C4-2B (cell line): ENCODE measurements at regions not wholly inside any gene's neighbourhood (a gene's known extent, or its start where the extent isn't known, plus 50 kb on each side); places are given as distances from the start of the nearest gene placed in this dataset.

Experiments used
- ZFX ChIP-seq: fragments of 450-650 bp; IDR thresholded peaks from 2 replicates; pipeline ENCODE4 v1.6.1; 2017
- TF ChIP-seq, protein P1 (sequence below): fragments of 450-650 bp; conservative IDR thresholded peaks from 2 replicates; pipeline ENCODE4 v1.5.1; 2017; ENCODE audit warnings: mild to moderate bottlenecking

DNA sequence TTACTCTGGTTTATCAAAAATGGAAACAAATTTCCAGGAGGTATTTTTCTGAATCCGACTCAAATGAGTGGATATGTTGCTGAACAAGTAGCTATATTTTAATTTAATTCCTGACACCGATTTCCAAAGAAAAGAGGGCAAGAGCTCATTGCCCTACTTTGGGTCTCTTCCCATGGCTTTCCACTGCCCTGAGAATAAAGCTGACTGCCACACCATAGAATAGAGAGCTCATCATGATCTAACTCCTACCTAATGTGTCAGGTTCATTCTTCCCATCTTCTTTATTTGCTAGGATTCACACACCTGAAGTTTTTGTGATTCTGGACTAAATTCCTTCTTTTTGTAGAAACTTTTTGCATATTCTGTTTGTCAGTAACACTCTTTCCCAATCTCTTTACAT is 792.1 kb downstream of the DTWD2 start:
- TF ChIP-seq, protein P1, sequence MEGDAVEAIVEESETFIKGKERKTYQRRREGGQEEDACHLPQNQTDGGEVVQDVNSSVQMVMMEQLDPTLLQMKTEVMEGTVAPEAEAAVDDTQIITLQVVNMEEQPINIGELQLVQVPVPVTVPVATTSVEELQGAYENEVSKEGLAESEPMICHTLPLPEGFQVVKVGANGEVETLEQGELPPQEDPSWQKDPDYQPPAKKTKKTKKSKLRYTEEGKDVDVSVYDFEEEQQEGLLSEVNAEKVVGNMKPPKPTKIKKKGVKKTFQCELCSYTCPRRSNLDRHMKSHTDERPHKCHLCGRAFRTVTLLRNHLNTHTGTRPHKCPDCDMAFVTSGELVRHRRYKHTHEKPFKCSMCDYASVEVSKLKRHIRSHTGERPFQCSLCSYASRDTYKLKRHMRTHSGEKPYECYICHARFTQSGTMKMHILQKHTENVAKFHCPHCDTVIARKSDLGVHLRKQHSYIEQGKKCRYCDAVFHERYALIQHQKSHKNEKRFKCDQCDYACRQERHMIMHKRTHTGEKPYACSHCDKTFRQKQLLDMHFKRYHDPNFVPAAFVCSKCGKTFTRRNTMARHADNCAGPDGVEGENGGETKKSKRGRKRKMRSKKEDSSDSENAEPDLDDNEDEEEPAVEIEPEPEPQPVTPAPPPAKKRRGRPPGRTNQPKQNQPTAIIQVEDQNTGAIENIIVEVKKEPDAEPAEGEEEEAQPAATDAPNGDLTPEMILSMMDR = no peak
- TF ChIP-seq ZFX = no peak
